A549 (cell line): ENCODE measurements at regions not wholly inside any gene's neighbourhood (a gene's known extent, or its start where the extent isn't known, plus 50 kb on each side); places are given as distances from the start of the nearest gene placed in this dataset.

Experiments used
- ATAC-seq, 2 experiments: fragments of 200-7000 bp in 1 of 2; fragments of >200 bp in 1 of 2; cut with Nextera tagmentation in 1 of 2; cut with Tn5 transposase in 1 of 2; 3 replicates each; pipeline versions ENCODE4 v1.8.0 to v1.9.1; 2018 to 2020; ENCODE audit warnings: mild to moderate bottlenecking in 1 of 2, moderate library complexity in 1 of 2
- CTCF ChIA-PET: fragments of 300-600 bp; sonication (Branson Sonifier 250); formaldehyde crosslinking; extraction: SDS; loops from one replicate; lab custom pipeline; 2021; ENCODE audit warnings: antibody characterized with exemption, inconsistent platforms; lab: Yijun Ruan, JAX
- POLR2A ChIA-PET: fragments of 350-600 bp; formaldehyde crosslinking; extraction: SDS; loops from one replicate; lab custom pipeline; 2021; ENCODE audit warnings: antibody characterized with exemption, inconsistent platforms; lab: Yijun Ruan, JAX
- DNase-seq, 2 experiments: peaks; one replicate each; pipeline versions ENCODE4 v3.0.0 to v3.0.0-alpha.2; 2011 to 2016; ENCODE audit warnings: low read depth in 1 of 2, low spot score in 1 of 2
- FAIRE-seq: peaks from 2 replicates; lab custom pipeline; 2011; peaks lifted over from hg19 to GRCh38; lab: Jason Lieb, UNC
- H3K27ac ChIP-seq, 2 experiments: fragments of >200 bp; sonication (Bioruptor Twin); formaldehyde crosslinking; 3 replicates each; pipeline ENCODE4 v1.5.1; 2016 to 2017
- H3K4me1 ChIP-seq: fragments of >200 bp; sonication (Bioruptor Twin); formaldehyde crosslinking; 3 replicates; pipeline ENCODE4 v1.6.1; 2016
- H3K4me2 ChIP-seq: fragments of >200 bp; sonication (Bioruptor Twin); formaldehyde crosslinking; 3 replicates; pipeline ENCODE4 v1.6.1; 2016
- H3K4me3 ChIP-seq: fragments of >200 bp; sonication (Bioruptor Twin); formaldehyde crosslinking; 3 replicates; pipeline ENCODE4 v1.5.1; 2016
- H3K9me3 ChIP-seq: fragments of >200 bp; sonication (Bioruptor Twin); formaldehyde crosslinking; 3 replicates; pipeline ENCODE4 v1.6.1; 2016
- CEBPB ChIP-seq, 2 experiments: fragments of >200 bp in 1 of 2; sonication (Bioruptor Twin) in 1 of 2; formaldehyde crosslinking in 1 of 2; IDR thresholded peaks; 2 replicates each; pipeline ENCODE4 v1.6.1; 2012 to 2016
- CHD2 ChIP-seq: fragments of 150-350 bp; IDR thresholded peaks from 2 replicates; pipeline ENCODE4 v1.6.1; 2014; ENCODE audit warnings: low read length; ENCODE audit not compliant: partially characterized antibody
- CHD4 ChIP-seq: fragments of 200-600 bp; sonication (generic); IDR thresholded peaks from 2 replicates; pipeline ENCODE4 v1.6.1; 2016; ENCODE audit warnings: antibody characterized with exemption, mild to moderate bottlenecking, borderline replicate concordance
- EHF ChIP-seq: fragments of 250-450 bp; sonication (Bioruptor Pico); IDR thresholded peaks from 2 replicates; pipeline ENCODE4 v1.5.0; 2020; ENCODE audit warnings: mild to moderate bottlenecking
- EHMT2 ChIP-seq: fragments of 200-600 bp; sonication (generic); IDR thresholded peaks from 2 replicates; pipeline ENCODE4 v1.6.1; 2016; ENCODE audit warnings: antibody characterized with exemption, low read depth, mild to moderate bottlenecking, moderate library complexity
- EP300 ChIP-seq, 2 experiments: fragments of >200 bp; sonication (Bioruptor Twin); formaldehyde crosslinking; IDR thresholded peaks; 2 replicates in 1 of 2; 3 replicates in 1 of 2; pipeline ENCODE4 v1.6.1; 2016 to 2017
- FOSL2 ChIP-seq, 2 experiments: fragments of 450-650 bp in 1 of 2; fragments of >200 bp in 1 of 2; sonication (Bioruptor Twin) in 1 of 2; formaldehyde crosslinking; IDR thresholded peaks; 2 replicates each; pipeline versions ENCODE4 v1.5.0 to v1.6.1; 2016 to 2020; ENCODE audit warnings: mild to moderate bottlenecking in 1 of 2, moderate library complexity in 1 of 2
- GATA3 ChIP-seq: IDR thresholded peaks from 2 replicates; pipeline ENCODE4 v1.6.1; 2012; ENCODE audit warnings: borderline replicate concordance
- HOXA7 ChIP-seq: fragments of 250-450 bp; sonication (Bioruptor Pico); IDR thresholded peaks from 2 replicates; pipeline ENCODE4 v1.5.0; 2020; ENCODE audit warnings: mild to moderate bottlenecking, moderate library complexity
- HOXB13 ChIP-seq: fragments of 250-450 bp; sonication (Bioruptor Pico); IDR thresholded peaks from 2 replicates; pipeline ENCODE4 v1.5.0; 2020; ENCODE audit warnings: low read depth, mild to moderate bottlenecking, moderate library complexity
- JUN ChIP-seq, 2 experiments: fragments of >200 bp; sonication (Bioruptor Twin); formaldehyde crosslinking; IDR thresholded peaks; 2 replicates in 1 of 2; 3 replicates in 1 of 2; pipeline ENCODE4 v1.6.1; 2016 to 2017
- JUNB ChIP-seq: fragments of >200 bp; sonication (Bioruptor Twin); formaldehyde crosslinking; IDR thresholded peaks from 2 replicates; pipeline ENCODE4 v1.6.1; 2016
- MAFK ChIP-seq: fragments of 450-650 bp; IDR thresholded peaks from 2 replicates; pipeline ENCODE4 v1.6.1; 2014; ENCODE audit not compliant: partially characterized antibody
- MAZ ChIP-seq: fragments of 150-350 bp; IDR thresholded peaks from 2 replicates; pipeline ENCODE4 v1.6.1; 2014; ENCODE audit warnings: antibody characterized with exemption, low read depth, low read length, borderline replicate concordance
- NFE2L2 ChIP-seq: fragments of 150-350 bp; conservative IDR thresholded peaks from 2 replicates; pipeline ENCODE4 v1.6.1; 2014; ENCODE audit warnings: low read length
- POLR2A ChIP-seq: IDR thresholded peaks from 2 replicates; pipeline ENCODE4 v1.6.1; 2012; ENCODE audit warnings: mild to moderate bottlenecking, low read length
- RAD21 ChIP-seq, 2 experiments: fragments of >200 bp in 1 of 2; sonication (Bioruptor Twin) in 1 of 2; formaldehyde crosslinking in 1 of 2; IDR thresholded peaks in 1 of 2; conservative IDR thresholded peaks in 1 of 2; 2 replicates in 1 of 2; 3 replicates in 1 of 2; pipeline ENCODE4 v1.6.1; 2012 to 2018; ENCODE audit warnings: inconsistent platforms in 1 of 2
- TP53 ChIP-seq: fragments of 250-450 bp; sonication (Bioruptor Pico); IDR thresholded peaks from 2 replicates; pipeline ENCODE4 v1.5.0; 2021; ENCODE audit warnings: mild to moderate bottlenecking, moderate library complexity
- WGBS: methylation state at CpG from one replicate; pipeline ENCODE4 v1.1.6; 2017; ENCODE audit errors: missing lambda C conversion rate; 5-methylcytosine and 5-hydroxymethylcytosine counted together
- TF ChIP-seq, protein P1 (sequence below): fragments of >200 bp; sonication (Bioruptor Twin); formaldehyde crosslinking; IDR thresholded peaks from 2 replicates; pipeline ENCODE4 v1.6.1; 2016
- TF ChIP-seq, protein P2 (sequence below): IDR thresholded peaks from 2 replicates; pipeline ENCODE4 v1.6.1; 2012

DNA sequence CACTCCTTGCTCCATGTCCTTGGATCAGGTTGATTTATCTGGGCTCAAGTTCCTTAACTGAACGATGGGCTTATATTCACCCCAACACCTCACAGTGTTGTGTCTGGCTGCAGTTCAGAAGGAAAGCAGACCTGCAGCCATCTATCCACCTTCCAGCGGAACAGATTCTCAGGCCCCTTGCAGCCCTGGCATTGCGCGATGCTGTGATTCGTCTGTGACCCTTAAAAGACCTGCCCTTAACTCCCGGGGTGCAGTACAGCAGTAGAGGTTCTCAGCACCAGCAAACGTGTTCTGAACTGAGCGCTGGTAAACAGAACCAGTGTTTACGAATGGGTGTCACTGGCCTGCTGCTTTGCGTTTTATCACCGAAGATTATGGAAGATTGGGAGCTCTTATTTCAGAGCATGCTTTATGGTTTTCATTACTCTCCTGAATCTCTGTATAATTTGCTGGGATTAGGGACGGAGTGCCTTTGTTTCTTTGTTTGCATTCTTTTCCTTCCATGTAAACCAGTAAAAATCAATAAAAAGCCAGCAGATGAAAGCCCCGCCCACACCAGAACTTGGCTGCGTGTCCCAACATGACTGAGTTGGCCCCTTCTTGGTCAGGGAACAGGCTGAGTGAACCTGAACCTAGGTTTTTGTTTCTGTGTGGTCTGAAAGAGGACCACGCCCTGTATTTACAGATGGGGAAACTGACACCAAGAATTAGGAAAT, 286.7 kb upstream of the CRY1 start:
- TF ChIP-seq, protein P1, sequence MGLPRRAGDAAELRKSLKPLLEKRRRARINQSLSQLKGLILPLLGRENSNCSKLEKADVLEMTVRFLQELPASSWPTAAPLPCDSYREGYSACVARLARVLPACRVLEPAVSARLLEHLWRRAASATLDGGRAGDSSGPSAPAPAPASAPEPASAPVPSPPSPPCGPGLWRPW = no peak
- TF ChIP-seq FOSL2 (IDR thresholded peaks at IDR 0.05) = peak; percentile 4; the same call in 1 of the 2 replicates
- TF ChIP-seq FOSL2 (CRISPR knock-in tag; IDR thresholded peaks at IDR 0.05) = no peak
- no peak for TF ChIP-seq EHF
- TF ChIP-seq RAD21 (conservative IDR thresholded peaks at IDR 0.05 in 1 of 2, IDR thresholded peaks at IDR 0.05 in 1 of 2) = peak in 1 of 2 experiments; percentile 15; a peak in 2 of 5 replicates
- TF ChIP-seq MAZ = no peak
- TF ChIP-seq HOXB13 = no peak
- TF ChIP-seq, protein P2, sequence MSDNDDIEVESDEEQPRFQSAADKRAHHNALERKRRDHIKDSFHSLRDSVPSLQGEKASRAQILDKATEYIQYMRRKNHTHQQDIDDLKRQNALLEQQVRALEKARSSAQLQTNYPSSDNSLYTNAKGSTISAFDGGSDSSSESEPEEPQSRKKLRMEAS = peak; percentile 79
- peak; percentile 23 for TF ChIP-seq JUNB
- TF ChIP-seq TP53 (CRISPR knock-in tag) = no peak
- TF ChIP-seq NFE2L2 = no peak
- TF ChIP-seq JUN (IDR thresholded peaks at IDR 0.05) = peak; percentile 56 to 82; a peak in 4 of 5 replicates
- TF ChIP-seq GATA3 = peak; percentile 47; the same call in 1 of the 2 replicates
- TF ChIP-seq MAFK = peak; percentile 5
- no peak for TF ChIP-seq CHD4
- TF ChIP-seq EHMT2 = no peak
- TF ChIP-seq EP300 (IDR thresholded peaks at IDR 0.05) = peak; percentile 40 to 41; a peak in 3 of 5 replicates
- TF ChIP-seq CEBPB (IDR thresholded peaks at IDR 0.05) = peak in 1 of 2 experiments; percentile 40; a peak in 1 of 4 replicates
- H3K4me2 ChIP-seq = peak overlapping the region; percentile 80
- H3K27ac ChIP-seq = peak overlapping the region; percentile 86 to 87
- peak overlapping the region; percentile 17 for H3K4me3 ChIP-seq
- H3K9me3 ChIP-seq = peaks cover 12% of the 10 kb centered on the region
- CTCF ChIA-PET = interaction anchor here (0.8 to 1.5 kb wide), 3 partner anchors 19 to 71 kb away, joined by 3 to 4 read pairs (median 3); no protein-coding TSS in a partner anchor
- 3% methylated on average over 12 of the region's 15 CpGs for WGBS
- DNase-seq (peak; percentile 58 to 87), FAIRE-seq (peak; percentile 89), ATAC-seq (peak; percentile 82 to 89)
- H3K4me1 ChIP-seq = peaks cover 79% of the 10 kb centered on the region
- POLR2A ChIA-PET = interaction anchor here (0.8 to 1.6 kb wide), 6 partner anchors 13 to 61 kb away, joined by 3 to 6 read pairs (median 4); a partner anchor contains a TSS

DNA sequence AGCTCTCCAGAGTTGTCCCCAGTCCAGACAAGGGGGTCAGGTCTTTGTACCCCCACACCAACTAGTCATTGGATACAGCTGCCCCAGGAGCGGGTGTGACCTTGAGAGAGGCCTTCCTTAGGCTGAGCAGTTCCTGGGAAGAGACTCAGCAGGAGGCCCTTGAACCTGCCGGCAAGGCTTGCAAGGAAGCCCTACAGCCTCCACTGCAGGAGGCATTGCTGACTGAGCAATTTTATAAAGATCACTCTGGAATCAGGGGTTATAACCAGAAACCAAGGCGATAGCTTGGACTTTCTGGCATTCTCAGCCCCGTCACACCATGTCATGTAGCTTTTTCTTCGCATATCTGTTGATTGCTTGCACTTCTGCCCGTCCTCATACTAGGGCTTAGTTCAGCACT, 291.3 kb upstream of the CRY1 start:
- no peak for FAIRE-seq

DNA sequence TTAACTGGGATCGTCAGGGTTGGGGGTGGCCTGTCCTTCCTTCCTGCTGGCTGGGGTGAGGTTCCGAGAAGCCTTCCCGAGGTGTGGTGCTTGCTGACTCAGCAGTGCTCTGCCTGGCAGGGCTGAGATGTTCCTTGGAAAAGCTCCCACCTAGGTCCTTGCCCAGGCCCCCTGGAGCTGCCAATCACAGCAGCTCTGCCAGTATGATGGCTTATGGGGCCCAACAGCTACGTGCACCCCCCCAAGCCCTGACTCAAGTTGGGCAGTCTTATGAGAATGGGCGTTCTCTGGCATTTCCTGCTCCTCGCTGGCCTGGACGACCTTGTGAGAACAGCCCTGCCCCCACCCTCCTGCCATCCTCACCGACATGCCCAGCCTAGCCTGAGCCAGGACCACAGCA, 292.2 kb upstream of the CRY1 start:
- Histone ChIP-seq H3K4me3 (no peak overlapping the region), H3K9me3 (peaks cover 10% of the 10 kb centered on the region; the same call in 2 of the 3 replicates), H3K4me1 (peaks cover 59% of the 10 kb centered on the region), H3K27ac (peak overlapping the region; percentile 64 to 87), H3K4me2 (peak overlapping the region; percentile 31)
- no peak for TF ChIP-seq POLR2A
- TF ChIP-seq MAFK = peak; percentile 98
- WGBS = 65% methylated on average over 8 of the region's 8 CpGs
- FAIRE-seq = no peak
- peak; percentile 52 to 56; a peak in 4 of 6 replicates for ATAC-seq
- peak in 1 of 2 experiments; percentile 74 for DNase-seq
- ChIA-PET CTCF (interaction anchor here (1.0 to 3.3 kb wide), 4 partner anchors 9 to 20 kb away, joined by 3 to 13 read pairs (median 6); no protein-coding TSS in a partner anchor), POLR2A (no interaction called here)

More for the DNA sequence above, 291.3 kb upstream of the CRY1 start:
- peak overlapping the region; percentile 64 to 87 for H3K27ac ChIP-seq
- ATAC-seq = no peak
- ChIA-PET POLR2A (no interaction called here), CTCF (interaction anchor here (0.6 to 2.1 kb wide), 5 partner anchors 9 to 64 kb away, joined by 3 to 7 read pairs (median 4); no protein-coding TSS in a partner anchor)
- no peak for DNase-seq
- 84% methylated on average over 6 of the region's 6 CpGs for WGBS
- H3K4me2 ChIP-seq = no peak overlapping the region; the same call in 2 of the 3 replicates
- no peak for TF ChIP-seq HOXA7 (CRISPR knock-in tag)
- no peak for TF ChIP-seq CHD2
- TF ChIP-seq MAFK = peak; percentile 89
- TF ChIP-seq, all 56 proteins: peak for 1
- no peak overlapping the region for H3K4me3 ChIP-seq
- peaks cover 5% of the 10 kb centered on the region; the same call in 2 of the 3 replicates for H3K9me3 ChIP-seq
- H3K4me1 ChIP-seq = peaks cover 61% of the 10 kb centered on the region
